Fibroblast of villous mesenchyme (primary cell): ENCODE measurements at regions not wholly inside any gene's neighbourhood (a gene's known extent, or its start where the extent isn't known, plus 50 kb on each side); places are given as distances from the start of the nearest gene placed in this dataset. TPM values are rescaled to one million over a fixed set of nuclear protein-coding genes. Genes with fewer than 3 reads are reported as not detected.

Source experiments
- DNase-seq: peaks from one replicate; pipeline ENCODE4 v3.0.0-alpha.2; 2010; ENCODE audit warnings: low read depth
- H3K4me3 ChIP-seq: 2 replicates; pipeline ENCODE4 v1.5.1; 2011; ENCODE audit warnings: low read depth, mild to moderate bottlenecking, low read length
- small RNA-seq: library from RNA; depleted of rRNA; stranded (forward); fragments of <200 nt; gene quantifications from one replicate; pipeline ENCODE3, GENCODE V24; 2012
- TF ChIP-seq, protein P1 (sequence below): IDR thresholded peaks from 2 replicates; pipeline ENCODE4 v1.5.1; 2012; ENCODE audit warnings: low read depth, mild to moderate bottlenecking, low read length; ENCODE audit not compliant: insufficient read depth

DNA sequence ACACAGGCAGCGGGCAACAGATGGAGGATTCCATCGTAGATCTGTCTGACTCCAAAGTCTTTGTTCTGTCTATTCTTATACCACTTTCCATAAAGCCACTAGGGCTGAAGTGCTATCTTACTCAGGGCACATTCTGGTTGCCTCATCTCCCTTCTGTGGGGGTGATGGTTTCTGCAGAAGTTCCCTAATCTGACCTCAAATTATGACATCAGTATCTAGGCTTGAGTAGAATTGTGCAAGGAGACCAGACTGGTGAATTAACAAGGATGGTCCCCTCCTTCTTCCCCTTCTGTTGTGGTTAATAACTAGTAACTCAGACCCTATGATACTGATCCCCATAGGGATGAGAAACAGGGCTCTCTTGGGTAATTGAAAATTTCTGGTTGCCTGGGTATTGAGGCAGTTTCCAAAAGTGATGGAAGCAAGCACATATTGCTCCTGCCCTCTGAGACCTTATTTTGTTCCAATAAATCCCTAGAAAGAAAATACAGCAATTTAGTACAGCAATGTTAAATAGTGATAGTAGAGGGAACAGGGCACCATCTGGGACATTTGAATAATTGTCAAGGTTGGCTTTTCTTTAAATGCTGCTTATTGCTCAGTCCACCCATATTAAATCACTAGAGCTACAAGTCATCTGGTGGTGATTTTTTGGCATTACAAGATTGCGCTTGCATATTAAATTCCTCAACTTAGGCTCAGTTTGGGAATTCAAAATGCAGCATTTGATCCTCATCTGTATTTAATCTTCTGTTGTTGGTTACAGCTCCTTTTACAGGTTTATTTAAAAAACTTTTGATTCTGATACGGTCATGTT is 57.3 kb upstream of the AP1S2 start:
- DNase-seq = peak; percentile 17
- TF ChIP-seq, protein P1, sequence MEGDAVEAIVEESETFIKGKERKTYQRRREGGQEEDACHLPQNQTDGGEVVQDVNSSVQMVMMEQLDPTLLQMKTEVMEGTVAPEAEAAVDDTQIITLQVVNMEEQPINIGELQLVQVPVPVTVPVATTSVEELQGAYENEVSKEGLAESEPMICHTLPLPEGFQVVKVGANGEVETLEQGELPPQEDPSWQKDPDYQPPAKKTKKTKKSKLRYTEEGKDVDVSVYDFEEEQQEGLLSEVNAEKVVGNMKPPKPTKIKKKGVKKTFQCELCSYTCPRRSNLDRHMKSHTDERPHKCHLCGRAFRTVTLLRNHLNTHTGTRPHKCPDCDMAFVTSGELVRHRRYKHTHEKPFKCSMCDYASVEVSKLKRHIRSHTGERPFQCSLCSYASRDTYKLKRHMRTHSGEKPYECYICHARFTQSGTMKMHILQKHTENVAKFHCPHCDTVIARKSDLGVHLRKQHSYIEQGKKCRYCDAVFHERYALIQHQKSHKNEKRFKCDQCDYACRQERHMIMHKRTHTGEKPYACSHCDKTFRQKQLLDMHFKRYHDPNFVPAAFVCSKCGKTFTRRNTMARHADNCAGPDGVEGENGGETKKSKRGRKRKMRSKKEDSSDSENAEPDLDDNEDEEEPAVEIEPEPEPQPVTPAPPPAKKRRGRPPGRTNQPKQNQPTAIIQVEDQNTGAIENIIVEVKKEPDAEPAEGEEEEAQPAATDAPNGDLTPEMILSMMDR = no peak

DNA sequence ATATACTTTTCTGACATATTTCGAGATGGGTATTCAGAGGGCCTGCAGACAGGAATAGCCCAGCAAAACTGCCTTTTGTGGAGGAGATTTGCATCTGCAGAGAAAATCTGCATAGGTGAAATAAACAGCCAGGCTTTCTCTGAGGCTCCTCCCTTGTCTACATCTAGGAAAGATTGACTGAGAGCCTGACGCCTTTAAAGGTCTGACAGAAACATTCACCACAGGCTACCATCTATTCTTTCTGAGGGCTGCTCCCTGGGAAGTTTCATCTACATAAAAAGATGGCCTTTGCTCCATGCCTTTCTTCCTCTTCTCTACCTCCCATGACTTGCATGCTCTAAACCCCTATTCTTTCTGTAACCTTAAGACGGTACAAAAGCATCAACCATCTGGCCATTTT is 55.0 kb upstream of the AP1S2 start:
- no peak overlapping the region for H3K4me3 ChIP-seq
- TF ChIP-seq, protein P1 = no peak
- no peak for DNase-seq

More for the DNA sequence above, 57.3 kb upstream of the AP1S2 start:
- no peak overlapping the region for H3K4me3 ChIP-seq

DNA sequence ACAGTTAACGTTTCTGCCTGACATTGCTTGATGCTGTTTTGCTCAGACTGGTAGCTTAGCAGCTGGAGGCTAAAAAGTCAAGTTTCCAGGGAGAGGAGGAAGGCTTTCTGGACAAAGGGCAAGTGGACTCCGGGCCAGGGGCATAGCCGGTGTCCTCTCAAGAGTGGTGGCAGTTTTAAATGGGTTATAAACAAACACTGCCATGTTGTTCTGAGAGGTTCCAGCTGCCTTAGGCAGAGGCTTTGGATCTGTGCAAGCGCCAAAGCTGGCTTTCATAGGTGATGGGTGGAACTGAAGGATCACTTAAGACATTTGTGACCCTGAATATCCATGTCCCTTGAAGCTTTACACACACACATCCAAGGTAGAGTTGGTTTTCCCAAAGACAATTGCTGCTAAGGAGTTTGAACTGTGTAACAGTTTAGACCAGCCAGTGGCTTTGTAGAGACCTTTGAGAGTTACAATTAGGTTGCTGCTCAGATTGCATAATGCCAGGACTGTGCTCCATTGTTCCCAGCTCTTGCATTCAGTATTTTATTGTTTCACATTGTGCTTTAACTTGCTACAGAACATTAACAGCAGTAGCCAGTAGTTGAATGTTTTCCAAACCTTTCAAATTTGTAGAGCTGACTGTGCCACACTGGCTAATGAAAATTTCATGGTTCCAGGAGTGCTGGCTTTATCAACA is 54.1 kb upstream of the AP1S2 start:
- TF ChIP-seq, protein P1 = no peak
- no peak overlapping the region for H3K4me3 ChIP-seq
- no peak for DNase-seq

DNA sequence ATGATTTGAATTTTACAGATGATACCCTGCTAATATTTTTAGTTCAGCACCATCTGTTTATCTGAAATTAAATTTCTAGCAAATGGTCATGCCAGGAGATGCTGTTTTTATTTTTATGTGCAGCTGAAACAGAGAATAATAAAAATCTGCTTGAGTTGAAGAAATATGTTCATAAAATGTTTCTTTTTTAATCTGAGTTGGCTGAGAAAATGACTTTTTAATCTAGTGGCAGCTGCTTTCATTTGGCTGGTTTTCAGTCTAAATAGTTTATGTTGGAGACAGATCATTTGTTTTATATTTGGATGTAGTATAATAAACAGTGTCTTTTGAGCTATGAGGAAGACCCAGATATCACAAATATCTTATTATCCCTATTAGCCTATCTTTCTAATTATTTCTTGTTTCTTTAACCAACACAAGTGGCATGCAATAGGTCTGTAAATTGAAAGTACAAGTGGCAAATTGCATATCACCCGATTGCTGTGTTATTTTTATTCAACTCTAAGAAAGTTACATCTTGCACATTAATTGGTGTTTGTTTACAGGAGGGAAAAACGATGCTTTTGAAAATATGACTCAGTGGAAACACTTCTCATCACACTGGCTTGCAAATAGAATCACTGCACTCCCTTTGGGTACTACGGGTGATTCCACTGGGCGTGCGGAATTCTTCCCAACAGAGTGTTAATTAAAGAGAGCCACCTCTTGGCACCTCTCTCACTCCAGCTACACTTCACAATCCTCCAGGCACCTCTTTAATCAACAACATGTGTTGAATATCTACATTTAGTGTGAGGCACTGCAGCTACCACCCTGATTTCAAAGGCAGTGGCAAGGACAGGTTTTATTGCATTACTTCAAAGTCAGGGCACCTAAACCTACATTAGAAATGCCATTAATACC is 51.7 kb upstream of the AP1S2 start:
- TF ChIP-seq, protein P1 = no peak
- H3K4me3 ChIP-seq = no peak overlapping the region
- no peak for DNase-seq

Small RNA genes lying in the stretch of these regions (small RNA-seq; reads per million reads assigned to genes)
- not detected for gene RNU5F-7P
